ENCODE measurements at regions not wholly inside any gene's neighbourhood (a gene's known extent, or its start where the extent isn't known, plus 50 kb on each side); places are given as distances from the start of the nearest gene placed in this dataset.

- DNase-seq: no peak
Measured at GRCh38 chr16:6916946-6917345, 415.7 kb upstream of the RBFOX1 start.

- DNase-seq: no peak
Measured at GRCh38 chr16:6913566-6913965, 419.1 kb upstream of the RBFOX1 start.

- no peak for DNase-seq
Measured at GRCh38 chr16:6910301-6910700, 422.3 kb upstream of the RBFOX1 start.

GRCh38 chr16:6905601-6906000 is 427.0 kb upstream of the RBFOX1 start:
- DNase-seq: no peak

GRCh38 chr16:6903671-6904070 is 429.0 kb upstream of the RBFOX1 start:
- DNase-seq: no peak

- no peak for DNase-seq
Measured at GRCh38 chr16:6898896-6899295, 433.7 kb upstream of the RBFOX1 start.

- no peak for DNase-seq
Measured at GRCh38 chr16:6897876-6898485, 434.7 kb upstream of the RBFOX1 start.

- DNase-seq: no peak
Measured at GRCh38 chr16:6892966-6893365, 439.7 kb upstream of the RBFOX1 start.

GRCh38 chr16:6891496-6891895 is 441.1 kb upstream of the RBFOX1 start:
- no peak for DNase-seq

- DNase-seq: no peak
Measured at GRCh38 chr16:6888531-6888930, 444.1 kb upstream of the RBFOX1 start.

GRCh38 chr16:6884002-6884401 is 448.6 kb upstream of the RBFOX1 start:
- no peak for DNase-seq

GRCh38 chr16:6880263-6880662 is 452.4 kb upstream of the RBFOX1 start:
- no peak for DNase-seq

GRCh38 chr16:6864671-6865070 is 468.0 kb upstream of the RBFOX1 start:
- peak; percentile 78 for DNase-seq

- peak; percentile 6 for DNase-seq
Measured at GRCh38 chr16:6864244-6864643, 468.4 kb upstream of the RBFOX1 start.

- no peak for DNase-seq
Measured at GRCh38 chr16:6863135-6863534, 469.5 kb upstream of the RBFOX1 start.

GRCh38 chr16:6861815-6862477 is 470.7 kb upstream of the RBFOX1 start:
- DNase-seq: no peak

- no peak for DNase-seq
Measured at GRCh38 chr16:6861135-6861814, 471.4 kb upstream of the RBFOX1 start.

GRCh38 chr16:6857575-6857974 is 475.1 kb upstream of the RBFOX1 start:
- DNase-seq: no peak

- DNase-seq: no peak
Measured at GRCh38 chr16:6856578-6856977, 476.1 kb upstream of the RBFOX1 start.

- DNase-seq: no peak
Measured at GRCh38 chr16:6853565-6853964, 479.1 kb upstream of the RBFOX1 start.

GRCh38 chr16:6852643-6853225 is 479.9 kb upstream of the RBFOX1 start:
- DNase-seq: no peak

- DNase-seq: no peak
Measured at GRCh38 chr16:6846452-6846851, 486.2 kb upstream of the RBFOX1 start.

GRCh38 chr16:6841392-6841791 is 491.3 kb upstream of the RBFOX1 start:
- DNase-seq: no peak

- no peak for DNase-seq
Measured at GRCh38 chr16:6837722-6838121, 494.9 kb upstream of the RBFOX1 start.

Measured in suppressor macrophage treated with lipopolysaccharide for 4 hours (primary cell).